ENCODE measurements at regions not wholly inside any gene's neighbourhood (a gene's known extent, or its start where the extent isn't known, plus 50 kb on each side); places are given as distances from the start of the nearest gene placed in this dataset.
"Not testable (repeated sequence)": the region's sequence is repeated elsewhere in the genome, so short reads cannot be mapped to it uniquely, and the experiment has no call there.

GRCh38 chr7:6991169-6991611 lies 165.1 kb upstream of the CCZ1B start:
- not testable (repeated sequence) for DNase-seq

DNA sequence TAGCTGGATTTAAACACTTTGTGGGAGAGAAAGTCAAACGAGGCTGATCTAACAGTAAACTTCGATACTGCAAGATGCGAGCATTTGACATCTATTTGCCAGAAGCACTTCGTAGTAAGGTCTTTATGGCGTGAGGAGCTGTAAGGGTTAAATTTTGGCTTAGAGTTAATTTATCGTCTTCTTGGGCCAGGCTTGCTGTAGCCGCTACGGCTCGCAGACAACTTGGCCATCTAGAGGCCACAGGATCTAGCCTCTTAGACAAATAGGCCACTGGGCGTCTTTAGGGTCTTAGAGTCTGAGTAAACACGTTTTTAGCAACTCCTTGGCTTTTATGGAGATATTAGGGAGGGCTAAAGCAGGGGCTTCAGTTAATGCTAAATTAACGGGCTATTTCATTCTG lies 165.6 kb upstream of the CCZ1B start:
- not testable (repeated sequence) for DNase-seq

GRCh38 chr7:6992133-6992532 lies 166.1 kb upstream of the CCZ1B start:
- DNase-seq, result not testable (repeated sequence)

DNA sequence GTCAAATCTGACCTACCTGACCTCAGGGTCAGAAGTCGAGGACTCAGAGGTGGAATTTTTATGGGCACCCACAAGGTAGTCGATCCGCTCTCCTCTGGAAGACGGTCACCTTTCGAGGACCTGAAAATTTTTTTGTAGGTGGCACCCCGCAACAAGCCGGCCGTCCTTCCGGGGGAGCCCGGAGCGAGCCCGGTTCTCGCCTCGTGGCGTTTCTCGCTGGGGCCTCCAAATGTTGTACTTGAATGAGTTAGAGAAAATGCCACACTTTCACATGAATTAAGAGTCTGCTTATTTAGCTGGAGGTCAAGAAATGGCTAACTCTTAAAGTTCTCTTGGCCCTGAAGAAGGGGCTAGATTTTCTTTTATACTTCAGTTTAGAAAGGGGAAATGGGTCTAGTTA lies 169.0 kb upstream of the CCZ1B start:
- not testable (repeated sequence) for DNase-seq

GRCh38 chr7:6995493-6996289 lies 169.6 kb upstream of the CCZ1B start:
- not testable (repeated sequence) for DNase-seq

- DNase-seq, result not testable (repeated sequence)
Measured at GRCh38 chr7:6999067-6999666, 173.1 kb upstream of the CCZ1B start.

GRCh38 chr7:7002418-7003062 lies 176.5 kb upstream of the CCZ1B start:
- no peak for DNase-seq

- DNase-seq, result no peak
Measured at GRCh38 chr7:7005303-7005702, 177.0 kb upstream of the C1GALT1 start.

GRCh38 chr7:7005949-7006348 lies 176.4 kb upstream of the C1GALT1 start:
- not testable (repeated sequence) for DNase-seq

DNA sequence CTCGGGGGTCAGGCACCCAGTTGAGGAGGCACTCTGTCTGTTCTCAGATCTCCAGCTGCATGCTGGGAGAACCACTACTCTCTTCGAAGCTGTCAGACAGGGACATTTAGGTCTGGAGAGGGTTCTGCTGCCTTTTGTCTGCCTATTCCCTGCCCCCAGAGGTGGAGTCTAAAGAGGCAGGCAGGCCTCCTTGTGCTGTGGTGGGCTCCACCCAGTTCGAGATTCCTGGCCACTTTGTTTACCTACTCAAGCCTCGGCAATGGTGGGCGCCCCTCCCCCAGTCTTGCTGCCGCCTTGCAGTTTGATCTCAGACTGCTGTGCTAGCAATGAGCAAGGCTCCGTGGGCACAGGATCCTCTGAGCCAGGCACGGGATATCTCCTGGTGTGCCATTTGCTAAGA lies 171.1 kb upstream of the C1GALT1 start:
- DNase-seq, result not testable (repeated sequence)

- DNase-seq, result not testable (repeated sequence)
Measured at GRCh38 chr7:7011751-7012150, 170.6 kb upstream of the C1GALT1 start.

DNA sequence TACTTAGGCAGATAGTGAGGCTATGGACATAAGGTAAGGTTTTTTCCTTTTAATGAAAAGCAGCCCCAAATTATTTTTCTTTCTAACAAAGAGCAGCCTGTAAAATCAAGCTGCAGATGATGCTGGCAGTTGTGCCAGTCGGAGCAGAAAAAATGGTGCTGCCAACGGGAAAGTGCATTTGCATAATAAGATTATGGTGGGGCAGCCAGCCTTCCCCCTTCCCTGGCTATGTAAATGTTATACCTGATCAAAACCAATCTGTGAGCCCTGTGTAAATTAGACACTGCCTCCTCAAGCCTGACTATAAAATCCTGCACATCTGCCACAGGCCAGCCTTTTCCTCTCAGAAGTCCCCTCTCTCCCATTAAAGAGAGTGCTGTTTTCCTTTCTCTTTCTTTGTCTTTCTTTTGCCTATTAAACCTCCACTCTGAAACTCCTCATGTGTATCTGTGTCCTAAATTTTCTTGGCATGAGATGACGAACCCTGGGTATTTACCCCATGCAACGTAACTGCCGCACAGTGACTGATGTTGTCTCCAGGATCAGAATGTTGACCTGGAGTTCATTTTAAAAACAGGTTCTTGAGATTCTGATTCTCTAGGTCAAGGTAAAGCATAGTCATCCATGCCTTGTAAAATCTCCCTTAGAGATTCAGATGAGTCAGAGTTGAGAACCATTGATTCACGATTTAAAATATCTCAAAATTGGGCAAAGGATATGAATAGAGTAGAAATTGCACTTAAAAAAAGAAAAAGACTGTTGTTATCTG lies 167.3 kb upstream of the C1GALT1 start:
- DNase-seq, result peak; percentile 50

GRCh38 chr7:7017707-7018280 lies 164.6 kb upstream of the C1GALT1 start:
- DNase-seq, result no peak

- no peak for DNase-seq
Measured at GRCh38 chr7:7018290-7018689, 164.1 kb upstream of the C1GALT1 start.

DNA sequence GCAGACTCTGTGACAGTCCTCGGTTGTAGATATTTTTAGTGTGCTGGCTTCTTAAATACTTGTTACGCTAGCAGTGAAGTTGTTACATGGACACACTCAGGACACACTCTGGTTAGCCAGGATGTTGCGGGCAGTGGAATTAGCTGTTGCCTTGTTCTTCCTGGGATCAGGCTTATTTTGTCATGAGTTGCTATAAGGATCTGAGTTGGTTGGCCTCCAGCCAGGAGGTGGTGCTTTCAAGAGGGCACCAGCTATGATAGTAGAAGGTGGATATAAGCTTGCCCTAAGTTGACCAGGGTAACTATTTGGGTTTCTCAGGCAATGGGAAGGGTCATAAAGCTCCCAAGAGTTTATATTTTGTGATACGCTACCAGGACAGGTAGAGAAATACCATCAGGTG lies 150.1 kb upstream of the C1GALT1 start:
- DNase-seq, result no peak

- no peak for DNase-seq
Measured at GRCh38 chr7:7035851-7036250, 146.5 kb upstream of the C1GALT1 start.

- DNase-seq, result not testable (repeated sequence)
Measured at GRCh38 chr7:7042286-7042893, 140.0 kb upstream of the C1GALT1 start.

DNA sequence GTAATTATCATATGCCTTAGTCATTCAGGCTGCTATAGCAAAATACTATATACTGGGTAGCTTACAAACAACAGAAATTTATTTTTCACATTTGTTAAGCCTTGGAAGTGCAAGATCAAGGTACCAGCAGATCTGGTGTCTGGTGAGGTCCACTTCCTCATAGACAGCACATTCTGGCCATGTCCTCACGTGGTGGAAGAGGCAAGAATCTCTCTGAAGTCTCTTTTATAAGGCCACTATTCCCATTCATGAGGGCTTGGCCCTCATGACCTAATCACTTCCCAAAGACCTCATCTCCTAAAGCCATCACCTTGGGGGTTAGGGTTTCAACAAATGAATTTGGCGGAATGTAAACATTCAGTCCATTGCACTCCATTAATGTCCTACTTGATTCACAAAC lies 137.5 kb upstream of the C1GALT1 start:
- no peak for DNase-seq

GRCh38 chr7:7048213-7048612 lies 134.1 kb upstream of the C1GALT1 start:
- no peak for DNase-seq

DNA sequence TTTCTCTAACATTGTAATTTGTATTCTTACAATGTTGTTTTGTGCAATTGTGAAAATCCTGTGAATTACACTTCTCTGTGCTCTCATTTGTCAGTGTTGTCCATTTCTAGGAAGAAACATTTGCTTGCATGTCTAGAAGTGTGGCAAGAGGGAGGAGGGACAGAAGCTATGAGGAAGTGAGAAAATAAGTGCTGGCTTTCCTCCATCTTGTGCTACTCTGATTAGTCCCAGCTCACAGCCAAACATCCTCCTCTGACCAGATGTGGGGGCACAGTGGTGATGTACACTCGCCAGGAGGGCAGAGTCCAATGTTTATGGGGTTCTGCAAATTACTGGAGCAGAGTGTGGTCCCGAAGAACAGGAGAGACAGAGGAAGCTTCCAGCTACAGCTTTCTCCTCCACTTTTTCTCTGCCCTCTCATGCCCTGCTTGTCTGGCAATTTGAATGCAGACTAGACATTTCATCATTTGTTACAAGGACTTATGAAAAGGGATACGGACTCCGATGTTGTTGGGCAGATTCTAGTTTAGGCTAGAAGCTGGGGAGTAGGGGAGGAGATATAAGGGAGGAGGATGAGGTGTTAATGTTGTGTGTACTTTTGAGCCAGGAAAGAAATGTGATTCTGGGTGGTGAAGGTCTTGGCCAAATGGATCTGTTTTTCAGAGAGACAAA lies 131.0 kb upstream of the C1GALT1 start:
- DNase-seq, result no peak

GRCh38 chr7:7054252-7054830 lies 128.0 kb upstream of the C1GALT1 start:
- DNase-seq, result no peak

Data from NCI-H1092 treated with DMSO at 0.1 percent for 48 hours (cell line).